Pancreas (tissue), 10 donors: ENCODE measurements at regions not wholly inside any gene's neighbourhood (a gene's known extent, or its start where the extent isn't known, plus 50 kb on each side); places are given as distances from the start of the nearest gene placed in this dataset.
"Not testable (repeated sequence)": the region's sequence is repeated elsewhere in the genome, so short reads cannot be mapped to it uniquely, and the experiment has no call there.

Experiments used
- ATAC-seq, 4 donors: fragments of 200-7000 bp; cut with Tn5 transposase; one replicate each; pipeline versions ENCODE4 v1.8.0 to v1.9.1; 2020; ENCODE audit warnings: mild to moderate bottlenecking in 4 of 4, moderate library complexity in 4 of 4
- DNase-seq, 6 donors: peaks; one replicate each; pipeline ENCODE4 v3.0.0-alpha.2; 2020
- FAIRE-seq: peaks from 2 replicates; lab custom pipeline; 2012; peaks lifted over from hg19 to GRCh38; lab: Jason Lieb, UNC
- H3K27ac ChIP-seq, 4 donors: fragments of 200-600 bp; sonication (generic); 1 replicate in 3 of 4; 2 replicates in 1 of 4; pipeline versions ENCODE4 v1.5.0 to v1.8.0; 2020
- H3K27me3 ChIP-seq, 4 donors: fragments of 200-600 bp; one replicate each; pipeline ENCODE4 v1.8.0; 2021
- H3K36me3 ChIP-seq, 3 donors: fragments of 200-600 bp; sonication (generic) in 1 of 3; one replicate each; pipeline versions ENCODE4 v1.5.0 to v1.8.0; 2020 to 2021
- H3K4me1 ChIP-seq, 3 donors: fragments of 200-600 bp; one replicate each; pipeline ENCODE4 v1.8.0; 2021
- H3K4me3 ChIP-seq, 4 donors: fragments of 200-600 bp; sonication (generic) in 2 of 4; one replicate each; pipeline versions ENCODE4 v1.5.0 to v1.8.0; 2020 to 2021
- H3K9me3 ChIP-seq, 4 donors: fragments of 200-600 bp; one replicate each; pipeline ENCODE4 v1.8.0; 2021
- CTCF ChIP-seq, 4 donors: fragments of 200-600 bp; sonication (generic) in 3 of 4; IDR thresholded peaks; one replicate each; pipeline versions ENCODE4 v1.5.0 to v1.8.0; 2021; ENCODE audit warnings: antibody characterized with exemption in 4 of 4
- WGBS, 2 donors: extraction: QIAGEN DNeasy Blood & Tissue Kit; methylation state at CpG; one replicate each; pipeline ENCODE4 v1.1.7; 2013; 5-methylcytosine and 5-hydroxymethylcytosine counted together
- intact Hi-C, 3 donors: fragments of 100-400 bp; cut with DNase I; formaldehyde crosslinking; loops; one replicate each; pipeline versions ENCODE4 v1.11.1 to v1.14.2; 2022
- donor health status: healthy with polysubstance abuse.
- donor health status: DM: no; HTN: no; CAD: no; lungs with moderate emphysema.
- donor health status: DM: no; HTN: no; CAD: no.
- donor health status: control.
- donor health status: control.
- donor health status: Bipolar disorder and iron deficiency.
- donor health status: DM: yes; HTN: yes; CAD: no.
- donor health status: DM: no; HTN: no; CAD: no.
- donor health status: DM: no; HTN: no; CAD: no.
- donor health status: DM: yes; HTN: yes; CAD: no.

GRCh38 chr3:182420741-182421140, 372.6 kb upstream of the ATP11B start:
- TF ChIP-seq CTCF (IDR thresholded peaks at IDR 0.05) = no peak
- intact Hi-C loops = no loop called here
- no peaks in the 10 kb centered on the region for H3K4me1 ChIP-seq
- no peaks in the 10 kb centered on the region for H3K36me3 ChIP-seq
- ATAC-seq (no peak), DNase-seq (no peak), FAIRE-seq (no peak)
- H3K27me3 ChIP-seq = no peaks in the 10 kb centered on the region
- H3K9me3 ChIP-seq = no peaks in the 10 kb centered on the region
- no peak overlapping the region for H3K4me3 ChIP-seq
- no peak overlapping the region for H3K27ac ChIP-seq

- 85 to 94% methylated on average over 3 of the region's 3 CpGs for WGBS, 2 donors
- FAIRE-seq (no peak), ATAC-seq (no peak)
Observed at GRCh38 chr3:182424006-182424405, 369.3 kb upstream of the ATP11B start.

DNA sequence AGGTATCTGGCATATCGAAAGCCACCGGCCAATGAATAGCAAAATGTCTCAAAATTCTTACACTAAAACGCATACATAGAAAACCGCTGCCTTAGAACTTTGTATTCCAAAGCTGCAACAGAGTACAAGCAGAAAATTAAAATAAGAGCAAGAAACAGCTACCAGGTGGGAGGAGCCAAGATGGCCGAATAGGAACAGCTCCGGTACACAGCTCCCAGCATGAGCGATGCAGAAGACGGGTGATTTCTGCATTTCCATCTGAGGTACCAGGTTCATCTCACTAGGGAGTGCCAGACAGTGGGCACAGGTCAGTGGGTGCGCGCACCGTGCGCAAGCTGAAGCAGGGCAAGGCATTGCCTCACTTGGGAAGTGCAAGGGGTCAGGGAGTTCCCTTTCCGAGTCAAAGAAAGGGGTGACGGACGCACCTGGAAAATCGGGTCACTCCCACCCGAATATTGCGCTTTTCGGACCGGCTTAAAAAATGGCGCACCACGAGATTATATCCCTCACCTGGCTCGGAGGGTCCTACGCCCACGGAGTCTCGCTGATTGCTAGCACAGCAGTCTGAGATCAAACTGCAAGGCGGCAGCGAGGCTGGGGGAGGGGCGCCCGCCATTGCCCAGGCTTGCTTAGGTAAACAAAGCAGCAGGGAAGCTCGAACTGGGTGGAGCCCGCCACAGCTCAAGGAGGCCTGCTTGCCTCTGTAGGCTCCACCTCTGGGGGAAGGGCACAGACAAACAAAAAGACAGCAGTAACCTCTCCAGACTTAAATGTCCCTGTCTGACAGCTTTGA, 367.2 kb upstream of the ATP11B start:
- ATAC-seq, H3K27ac ChIP-seq, DNase-seq, H3K36me3 ChIP-seq, FAIRE-seq, H3K4me1 ChIP-seq, H3K9me3 ChIP-seq, H3K4me3 ChIP-seq, intact Hi-C loops, H3K27me3 ChIP-seq: not testable (repeated sequence)
- 67 to 79% methylated on average over 17 to 30 of the region's 32 CpGs for WGBS, 2 donors

More at GRCh38 chr3:182424006-182424405, 369.3 kb upstream of the ATP11B start:
- no peaks in the 10 kb centered on the region for H3K36me3 ChIP-seq
- H3K4me3 ChIP-seq = no peak overlapping the region
- no peaks in the 10 kb centered on the region for H3K9me3 ChIP-seq
- no peak for TF ChIP-seq CTCF (IDR thresholded peaks at IDR 0.05)
- no peaks in the 10 kb centered on the region for H3K27me3 ChIP-seq
- no peaks in the 10 kb centered on the region for H3K4me1 ChIP-seq
- DNase-seq = no peak
- intact Hi-C loops = no loop called here
- H3K27ac ChIP-seq = no peak overlapping the region

- H3K9me3 ChIP-seq, H3K4me1 ChIP-seq, H3K27me3 ChIP-seq, H3K4me3 ChIP-seq, DNase-seq, FAIRE-seq, intact Hi-C loops, H3K27ac ChIP-seq, ATAC-seq, H3K36me3 ChIP-seq: not testable (repeated sequence)
- 86 to 94% methylated on average over 4 to 6 of the region's 6 CpGs for WGBS, 2 donors
Observed at GRCh38 chr3:182431972-182432371, 361.3 kb upstream of the ATP11B start.

DNA sequence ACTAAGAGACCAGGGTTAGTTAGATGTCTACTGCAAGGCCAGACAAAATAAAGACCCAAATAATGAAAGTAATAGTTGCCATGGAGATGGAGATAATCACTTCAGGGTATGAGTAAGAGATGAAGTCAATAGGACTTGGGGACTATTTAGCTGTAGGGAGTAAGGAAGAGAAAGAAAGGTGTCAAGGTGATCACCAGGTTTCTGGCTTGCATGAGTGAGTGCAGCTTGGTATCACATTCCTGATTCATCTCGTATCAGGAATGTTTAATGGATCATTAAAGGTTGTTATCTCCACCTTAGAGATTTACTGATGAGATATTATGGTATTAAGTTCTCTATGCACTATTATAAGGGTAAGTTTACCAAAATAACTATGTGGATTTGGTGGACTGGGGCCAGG, 357.4 kb upstream of the ATP11B start:
- H3K9me3 ChIP-seq = no peaks in the 10 kb centered on the region
- no peak overlapping the region for H3K27ac ChIP-seq
- H3K4me1 ChIP-seq = no peaks in the 10 kb centered on the region
- no peaks in the 10 kb centered on the region for H3K27me3 ChIP-seq
- no peak for TF ChIP-seq CTCF (IDR thresholded peaks at IDR 0.05)
- intact Hi-C loops = no loop called here
- ATAC-seq (no peak), FAIRE-seq (no peak), DNase-seq (no peak)
- H3K4me3 ChIP-seq = no peak overlapping the region
- 22 to 36% methylated on average over 1 of the region's 1 CpG for WGBS, 2 donors
- no peaks in the 10 kb centered on the region for H3K36me3 ChIP-seq

- Histone ChIP-seq H3K36me3 (no peaks in the 10 kb centered on the region), H3K27ac (no peak overlapping the region), H3K4me1 (no peaks in the 10 kb centered on the region), H3K27me3 (no peaks in the 10 kb centered on the region), H3K4me3 (no peak overlapping the region), H3K9me3 (no peaks in the 10 kb centered on the region)
- DNase-seq = no peak
- 60 to 64% methylated on average over 6 of the region's 6 CpGs for WGBS, 2 donors
- intact Hi-C loops = no loop called here
- no peak for TF ChIP-seq CTCF (IDR thresholded peaks at IDR 0.05)
- no peak for ATAC-seq
- no peak for FAIRE-seq
Observed at GRCh38 chr3:182436547-182436946, 356.8 kb upstream of the ATP11B start.
